ENCODE measurements at regions not wholly inside any gene's neighbourhood (a gene's known extent, or its start where the extent isn't known, plus 50 kb on each side); places are given as distances from the start of the nearest gene placed in this dataset.

- TF ChIP-seq POLR2A (IDR thresholded peaks at IDR 0.05): no peak
- TF ChIP-seq, protein P1, sequence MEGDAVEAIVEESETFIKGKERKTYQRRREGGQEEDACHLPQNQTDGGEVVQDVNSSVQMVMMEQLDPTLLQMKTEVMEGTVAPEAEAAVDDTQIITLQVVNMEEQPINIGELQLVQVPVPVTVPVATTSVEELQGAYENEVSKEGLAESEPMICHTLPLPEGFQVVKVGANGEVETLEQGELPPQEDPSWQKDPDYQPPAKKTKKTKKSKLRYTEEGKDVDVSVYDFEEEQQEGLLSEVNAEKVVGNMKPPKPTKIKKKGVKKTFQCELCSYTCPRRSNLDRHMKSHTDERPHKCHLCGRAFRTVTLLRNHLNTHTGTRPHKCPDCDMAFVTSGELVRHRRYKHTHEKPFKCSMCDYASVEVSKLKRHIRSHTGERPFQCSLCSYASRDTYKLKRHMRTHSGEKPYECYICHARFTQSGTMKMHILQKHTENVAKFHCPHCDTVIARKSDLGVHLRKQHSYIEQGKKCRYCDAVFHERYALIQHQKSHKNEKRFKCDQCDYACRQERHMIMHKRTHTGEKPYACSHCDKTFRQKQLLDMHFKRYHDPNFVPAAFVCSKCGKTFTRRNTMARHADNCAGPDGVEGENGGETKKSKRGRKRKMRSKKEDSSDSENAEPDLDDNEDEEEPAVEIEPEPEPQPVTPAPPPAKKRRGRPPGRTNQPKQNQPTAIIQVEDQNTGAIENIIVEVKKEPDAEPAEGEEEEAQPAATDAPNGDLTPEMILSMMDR (IDR thresholded peaks at IDR 0.05): no peak
Measured at GRCh38 chr2:208990716-208991115, 433.1 kb upstream of the MAP2 start.

Measured in esophagus squamous epithelium (tissue), 4 donors.